Neural cell (in vitro differentiated cells): ENCODE measurements at regions not wholly inside any gene's neighbourhood (a gene's known extent, or its start where the extent isn't known, plus 50 kb on each side); places are given as distances from the start of the nearest gene placed in this dataset.

Experiments
- H2AFZ ChIP-seq: fragments of 200-600, 300-800 bp; sonication (generic), shearing (Covaris generic); 2 replicates; pipeline ENCODE4 v1.6.0; 2014; ENCODE audit warnings: low read depth, mild to moderate bottlenecking, antibody characterized with exemption, low read length, moderate library complexity
- H3F3A ChIP-seq: fragments of 200-600 bp; shearing (Covaris generic); 2 replicates; pipeline ENCODE4 v1.6.1; 2016; ENCODE audit warnings: mild to moderate bottlenecking, moderate library complexity, mixed read lengths, antibody characterized with exemption, low read length; ENCODE audit not compliant: insufficient read depth, poor library complexity, severe bottlenecking
- H3K27ac ChIP-seq: fragments of 200-600, 300-800 bp; sonication (generic), shearing (Covaris generic); 2 replicates; pipeline ENCODE4 v1.5.1; 2014; ENCODE audit warnings: mild to moderate bottlenecking, low read length, moderate library complexity
- H3K27me3 ChIP-seq: fragments of 300-800, 200-600 bp; sonication (generic), shearing (Covaris generic); 2 replicates; pipeline ENCODE4 v1.6.0; 2014; ENCODE audit warnings: mild to moderate bottlenecking, low read depth, low read length, moderate library complexity; ENCODE audit not compliant: insufficient read depth
- H3K36me3 ChIP-seq: fragments of 300-800, 200-600 bp; sonication (generic), shearing (Covaris generic); 2 replicates; pipeline ENCODE4 v1.5.1; 2014; ENCODE audit warnings: mild to moderate bottlenecking, antibody characterized with exemption, low read length, moderate library complexity; ENCODE audit not compliant: insufficient read depth
- H3K4me2 ChIP-seq: fragments of 300-800, 200-600 bp; sonication (generic), shearing (Covaris generic); 2 replicates; pipeline ENCODE4 v1.6.0; 2014; ENCODE audit warnings: mild to moderate bottlenecking, low read length
- H3K4me3 ChIP-seq: fragments of 300-800, 200-600 bp; sonication (generic), shearing (Covaris generic); 2 replicates; pipeline ENCODE4 v1.5.1; 2014; ENCODE audit warnings: mild to moderate bottlenecking, low read length, moderate library complexity
- H3K79me2 ChIP-seq: fragments of 200-600 bp; shearing (Covaris generic); replicated peaks from 2 replicates; pipeline ENCODE4 v1.6.0; 2014; ENCODE audit warnings: mild to moderate bottlenecking, low read length, moderate library complexity; ENCODE audit not compliant: insufficient read depth
- H3K9ac ChIP-seq: fragments of 300-800, 200-600 bp; sonication (generic), shearing (Covaris generic); 2 replicates; pipeline ENCODE4 v1.6.1; 2016; ENCODE audit warnings: mild to moderate bottlenecking, low read length, mixed read lengths
- H3K9me2 ChIP-seq: fragments of 200-600 bp; shearing (Covaris generic); 2 replicates; pipeline ENCODE4 v1.6.1; 2016; ENCODE audit warnings: mild to moderate bottlenecking, low read length, mixed read lengths; ENCODE audit not compliant: insufficient read depth
- H3K9me3 ChIP-seq: fragments of 200-600, 300-800 bp; sonication (generic), shearing (Covaris generic); 2 replicates; pipeline ENCODE4 v1.6.1; 2016; ENCODE audit warnings: mild to moderate bottlenecking, mixed run types, low read length, moderate library complexity, mixed read lengths
- H4K20me1 ChIP-seq: fragments of 200-600 bp; shearing (Covaris generic); 2 replicates; pipeline ENCODE4 v1.6.1; 2016; ENCODE audit warnings: mild to moderate bottlenecking, mixed run types; ENCODE audit not compliant: insufficient read depth
- EP300 ChIP-seq: fragments of 450-650 bp; conservative IDR thresholded peaks from 2 replicates; pipeline ENCODE4 v1.6.1; 2014; ENCODE audit warnings: antibody characterized with exemption, mild to moderate bottlenecking, moderate library complexity; ENCODE audit not compliant: poor library complexity, severe bottlenecking
- EZH2 ChIP-seq: fragments of 200-600, 300-800 bp; shearing (Covaris generic), sonication (generic); IDR thresholded peaks from 2 replicates; pipeline ENCODE4 v1.6.1; 2014; ENCODE audit warnings: antibody characterized with exemption, low read length, borderline replicate concordance, mild to moderate bottlenecking; ENCODE audit not compliant: insufficient read depth, poor library complexity, severe bottlenecking
- MXI1 ChIP-seq: fragments of 450-650 bp; conservative IDR thresholded peaks from 2 replicates; pipeline ENCODE4 v1.6.1; 2014; ENCODE audit warnings: antibody characterized with exemption, mild to moderate bottlenecking; ENCODE audit not compliant: poor library complexity, severe bottlenecking
- POLR2AphosphoS5 ChIP-seq: IDR thresholded peaks from 2 replicates; pipeline ENCODE4 v1.6.1; 2012
- RAD21 ChIP-seq: fragments of 450-650 bp; conservative IDR thresholded peaks from 2 replicates; pipeline ENCODE4 v1.6.1; 2014; ENCODE audit warnings: antibody characterized with exemption, mild to moderate bottlenecking, moderate library complexity
- SMC3 ChIP-seq: fragments of 450-650 bp; conservative IDR thresholded peaks from 2 replicates; pipeline ENCODE4 v1.6.1; 2014; ENCODE audit warnings: antibody characterized with exemption, mild to moderate bottlenecking, moderate library complexity; ENCODE audit not compliant: poor library complexity
- TAF1 ChIP-seq: IDR thresholded peaks from 2 replicates; pipeline ENCODE4 v1.6.1; 2012; ENCODE audit warnings: low read depth
- TF ChIP-seq, protein P1 (sequence below): IDR thresholded peaks from 2 replicates; pipeline ENCODE4 v1.6.1; 2012; ENCODE audit warnings: borderline replicate concordance
- TF ChIP-seq, protein P2 (sequence below): fragments of 450-650 bp; IDR thresholded peaks from 2 replicates; pipeline ENCODE4 v1.5.1; 2014; ENCODE audit warnings: antibody characterized with exemption, mild to moderate bottlenecking, moderate library complexity; ENCODE audit not compliant: poor library complexity, severe bottlenecking

DNA sequence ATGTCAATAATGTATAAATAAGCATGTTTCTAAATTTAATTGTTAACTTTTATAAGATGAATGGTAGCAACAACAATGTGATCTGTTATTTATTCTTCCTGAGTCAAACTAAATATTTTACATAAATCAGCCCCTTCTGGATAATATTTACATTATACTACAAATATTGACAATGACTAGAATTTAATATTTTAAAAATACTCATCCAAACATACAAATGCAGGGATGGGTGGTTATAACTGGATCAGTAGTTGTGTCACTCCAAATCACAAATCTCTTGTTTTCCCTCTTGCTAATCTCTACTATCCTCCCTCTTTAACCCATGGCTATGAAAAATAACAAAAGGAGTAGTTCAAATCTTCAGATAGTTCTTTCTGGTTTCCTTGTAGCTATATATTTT, 407.0 kb downstream of the HTR7 start:
- no peak for TF ChIP-seq SMC3
- no peak for TF ChIP-seq TAF1
- TF ChIP-seq, protein P1, sequence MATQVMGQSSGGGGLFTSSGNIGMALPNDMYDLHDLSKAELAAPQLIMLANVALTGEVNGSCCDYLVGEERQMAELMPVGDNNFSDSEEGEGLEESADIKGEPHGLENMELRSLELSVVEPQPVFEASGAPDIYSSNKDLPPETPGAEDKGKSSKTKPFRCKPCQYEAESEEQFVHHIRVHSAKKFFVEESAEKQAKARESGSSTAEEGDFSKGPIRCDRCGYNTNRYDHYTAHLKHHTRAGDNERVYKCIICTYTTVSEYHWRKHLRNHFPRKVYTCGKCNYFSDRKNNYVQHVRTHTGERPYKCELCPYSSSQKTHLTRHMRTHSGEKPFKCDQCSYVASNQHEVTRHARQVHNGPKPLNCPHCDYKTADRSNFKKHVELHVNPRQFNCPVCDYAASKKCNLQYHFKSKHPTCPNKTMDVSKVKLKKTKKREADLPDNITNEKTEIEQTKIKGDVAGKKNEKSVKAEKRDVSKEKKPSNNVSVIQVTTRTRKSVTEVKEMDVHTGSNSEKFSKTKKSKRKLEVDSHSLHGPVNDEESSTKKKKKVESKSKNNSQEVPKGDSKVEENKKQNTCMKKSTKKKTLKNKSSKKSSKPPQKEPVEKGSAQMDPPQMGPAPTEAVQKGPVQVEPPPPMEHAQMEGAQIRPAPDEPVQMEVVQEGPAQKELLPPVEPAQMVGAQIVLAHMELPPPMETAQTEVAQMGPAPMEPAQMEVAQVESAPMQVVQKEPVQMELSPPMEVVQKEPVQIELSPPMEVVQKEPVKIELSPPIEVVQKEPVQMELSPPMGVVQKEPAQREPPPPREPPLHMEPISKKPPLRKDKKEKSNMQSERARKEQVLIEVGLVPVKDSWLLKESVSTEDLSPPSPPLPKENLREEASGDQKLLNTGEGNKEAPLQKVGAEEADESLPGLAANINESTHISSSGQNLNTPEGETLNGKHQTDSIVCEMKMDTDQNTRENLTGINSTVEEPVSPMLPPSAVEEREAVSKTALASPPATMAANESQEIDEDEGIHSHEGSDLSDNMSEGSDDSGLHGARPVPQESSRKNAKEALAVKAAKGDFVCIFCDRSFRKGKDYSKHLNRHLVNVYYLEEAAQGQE = no peak
- TF ChIP-seq EZH2 = no peak
- no peak for TF ChIP-seq EP300
- Histone ChIP-seq H3K9me3 (no peaks in the 10 kb centered on the region), H3F3A (no peaks in the 10 kb centered on the region), H3K79me2 (no peaks in the 10 kb centered on the region), H3K4me3 (no peak overlapping the region), H3K9ac (no peak overlapping the region), H3K4me2 (no peak overlapping the region), H2AFZ (no peak overlapping the region), H3K27me3 (no peaks in the 10 kb centered on the region), H4K20me1 (no peaks in the 10 kb centered on the region), H3K9me2 (no peaks in the 10 kb centered on the region), H3K27ac (no peak overlapping the region), H3K36me3 (no peaks in the 10 kb centered on the region)

- no peak overlapping the region for H3K27ac ChIP-seq
- no peaks in the 10 kb centered on the region for H4K20me1 ChIP-seq
- H3F3A ChIP-seq = no peaks in the 10 kb centered on the region
- H3K27me3 ChIP-seq = no peaks in the 10 kb centered on the region
- H3K9me2 ChIP-seq = no peaks in the 10 kb centered on the region
- H3K79me2 ChIP-seq = no peaks in the 10 kb centered on the region
- no peaks in the 10 kb centered on the region for H3K36me3 ChIP-seq
- no peak overlapping the region for H3K9ac ChIP-seq
- H3K4me3 ChIP-seq = no peak overlapping the region
- no peak overlapping the region for H2AFZ ChIP-seq
- no peak overlapping the region for H3K4me2 ChIP-seq
- TF ChIP-seq POLR2AphosphoS5 (no peak), MXI1 (no peak), EP300 (no peak), EZH2 (no peak), TAF1 (no peak), RAD21 (no peak), SMC3 (no peak)
- TF ChIP-seq, protein P2, sequence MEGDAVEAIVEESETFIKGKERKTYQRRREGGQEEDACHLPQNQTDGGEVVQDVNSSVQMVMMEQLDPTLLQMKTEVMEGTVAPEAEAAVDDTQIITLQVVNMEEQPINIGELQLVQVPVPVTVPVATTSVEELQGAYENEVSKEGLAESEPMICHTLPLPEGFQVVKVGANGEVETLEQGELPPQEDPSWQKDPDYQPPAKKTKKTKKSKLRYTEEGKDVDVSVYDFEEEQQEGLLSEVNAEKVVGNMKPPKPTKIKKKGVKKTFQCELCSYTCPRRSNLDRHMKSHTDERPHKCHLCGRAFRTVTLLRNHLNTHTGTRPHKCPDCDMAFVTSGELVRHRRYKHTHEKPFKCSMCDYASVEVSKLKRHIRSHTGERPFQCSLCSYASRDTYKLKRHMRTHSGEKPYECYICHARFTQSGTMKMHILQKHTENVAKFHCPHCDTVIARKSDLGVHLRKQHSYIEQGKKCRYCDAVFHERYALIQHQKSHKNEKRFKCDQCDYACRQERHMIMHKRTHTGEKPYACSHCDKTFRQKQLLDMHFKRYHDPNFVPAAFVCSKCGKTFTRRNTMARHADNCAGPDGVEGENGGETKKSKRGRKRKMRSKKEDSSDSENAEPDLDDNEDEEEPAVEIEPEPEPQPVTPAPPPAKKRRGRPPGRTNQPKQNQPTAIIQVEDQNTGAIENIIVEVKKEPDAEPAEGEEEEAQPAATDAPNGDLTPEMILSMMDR = no peak
- TF ChIP-seq, protein P1 = no peak
- no peaks in the 10 kb centered on the region for H3K9me3 ChIP-seq
Measured at GRCh38 chr10:90451283-90451682, 406.6 kb downstream of the HTR7 start.
